Loucy (cell line): ENCODE measurements at regions not wholly inside any gene's neighbourhood (a gene's known extent, or its start where the extent isn't known, plus 50 kb on each side); places are given as distances from the start of the nearest gene placed in this dataset.

Experiments
- H2AFZ ChIP-seq: fragments of 200-600 bp; sonication (generic); 2 replicates; pipeline ENCODE4 v1.6.0; 2016; ENCODE audit warnings: antibody characterized with exemption, mild to moderate bottlenecking, low read length, moderate library complexity
- H3F3A ChIP-seq: fragments of 200-600 bp; 2 replicates; pipeline ENCODE4 v1.6.0; 2016; ENCODE audit warnings: antibody characterized with exemption, low read depth, mild to moderate bottlenecking
- H3K27me3 ChIP-seq: fragments of 200-600 bp; sonication (generic); 2 replicates; pipeline ENCODE4 v1.6.1; 2014; ENCODE audit warnings: low read length, mild to moderate bottlenecking; ENCODE audit not compliant: insufficient read depth, poor library complexity, severe bottlenecking
- H3K36me3 ChIP-seq: fragments of 200-600 bp; sonication (generic); 2 replicates; pipeline ENCODE4 v1.6.1; 2016; ENCODE audit warnings: low read length; ENCODE audit not compliant: insufficient read depth
- H3K4me1 ChIP-seq: fragments of 200-600 bp; sonication (generic); 2 replicates; pipeline ENCODE4 v1.5.1; 2014; ENCODE audit warnings: low read length, mild to moderate bottlenecking; ENCODE audit not compliant: insufficient read depth, poor library complexity, severe bottlenecking
- H3K4me2 ChIP-seq: fragments of 200-600 bp; sonication (generic); 2 replicates; pipeline ENCODE4 v1.6.0; 2014; ENCODE audit warnings: antibody characterized with exemption, low read length, low read depth, mild to moderate bottlenecking; ENCODE audit not compliant: poor library complexity, severe bottlenecking
- H3K4me3 ChIP-seq: fragments of 200-600 bp; sonication (generic); 2 replicates; pipeline ENCODE4 v1.5.1; 2014; ENCODE audit warnings: low read length, mild to moderate bottlenecking, mixed read lengths; ENCODE audit not compliant: poor library complexity, severe bottlenecking
- H3K79me2 ChIP-seq: fragments of 200-600 bp; sonication (generic); 2 replicates; pipeline ENCODE4 v1.6.1; 2014; ENCODE audit warnings: low read length; ENCODE audit not compliant: insufficient read depth
- H3K9ac ChIP-seq: fragments of 200-600 bp; sonication (generic); 2 replicates; pipeline ENCODE4 v1.6.0; 2014; ENCODE audit warnings: mild to moderate bottlenecking, low read depth, low read length, moderate library complexity; ENCODE audit not compliant: poor library complexity, severe bottlenecking
- H3K9me2 ChIP-seq: fragments of 200-600 bp; sonication (generic); replicated peaks from 2 replicates; pipeline ENCODE4 v1.6.1; 2016; ENCODE audit warnings: low read depth, low read length, mixed read lengths
- H3K9me3 ChIP-seq: fragments of 200-600 bp; sonication (generic); 2 replicates; pipeline ENCODE4 v1.6.1; 2014; ENCODE audit warnings: mild to moderate bottlenecking, antibody characterized with exemption, low read length, low read depth; ENCODE audit not compliant: insufficient read depth
- H4K20me1 ChIP-seq: fragments of 200-600 bp; sonication (generic); 2 replicates; pipeline ENCODE4 v1.6.0; 2014; ENCODE audit warnings: antibody characterized with exemption, low read length, mild to moderate bottlenecking; ENCODE audit not compliant: insufficient read depth, poor library complexity, severe bottlenecking
- EZH2phosphoT487 ChIP-seq: fragments of 200-600 bp; IDR thresholded peaks from 2 replicates; pipeline ENCODE4 v1.6.1; 2018; ENCODE audit warnings: antibody characterized with exemption, mild to moderate bottlenecking, moderate library complexity, borderline replicate concordance
- TF ChIP-seq, protein P1 (sequence below): fragments of 200-600 bp; sonication (generic); conservative IDR thresholded peaks from 2 replicates; pipeline ENCODE4 v1.5.1; 2014; ENCODE audit warnings: mild to moderate bottlenecking, antibody characterized with exemption, low read length

DNA sequence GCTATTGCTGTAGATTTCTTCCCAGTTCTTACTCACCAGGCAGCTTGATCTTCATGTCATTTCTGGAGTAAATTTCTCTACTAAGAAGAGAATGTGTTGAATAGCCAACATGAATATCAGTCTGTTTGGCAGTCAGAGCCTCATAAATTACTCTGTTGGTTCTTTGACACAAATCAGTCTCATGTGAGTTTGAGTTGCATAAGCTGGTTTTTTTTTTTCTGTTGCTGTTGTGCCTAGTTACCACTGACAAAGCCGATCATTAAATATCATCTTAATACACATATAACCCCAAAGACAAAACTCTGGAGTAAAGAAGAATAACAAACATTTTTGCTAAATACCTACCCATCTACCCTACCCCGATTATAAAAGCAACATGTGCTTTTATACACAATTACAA lies 240.5 kb upstream of the KCNJ16 start:
- Histone ChIP-seq H3K9me2 (no peaks in the 10 kb centered on the region), H3K9ac (no peak overlapping the region), H3K9me3 (no peaks in the 10 kb centered on the region), H3K27me3 (no peaks in the 10 kb centered on the region), H3K36me3 (no peaks in the 10 kb centered on the region), H3F3A (no peaks in the 10 kb centered on the region), H3K79me2 (no peaks in the 10 kb centered on the region), H4K20me1 (no peaks in the 10 kb centered on the region), H3K4me1 (no peaks in the 10 kb centered on the region), H3K4me2 (no peak overlapping the region), H2AFZ (no peak overlapping the region), H3K4me3 (no peak overlapping the region)
- TF ChIP-seq, protein P1, sequence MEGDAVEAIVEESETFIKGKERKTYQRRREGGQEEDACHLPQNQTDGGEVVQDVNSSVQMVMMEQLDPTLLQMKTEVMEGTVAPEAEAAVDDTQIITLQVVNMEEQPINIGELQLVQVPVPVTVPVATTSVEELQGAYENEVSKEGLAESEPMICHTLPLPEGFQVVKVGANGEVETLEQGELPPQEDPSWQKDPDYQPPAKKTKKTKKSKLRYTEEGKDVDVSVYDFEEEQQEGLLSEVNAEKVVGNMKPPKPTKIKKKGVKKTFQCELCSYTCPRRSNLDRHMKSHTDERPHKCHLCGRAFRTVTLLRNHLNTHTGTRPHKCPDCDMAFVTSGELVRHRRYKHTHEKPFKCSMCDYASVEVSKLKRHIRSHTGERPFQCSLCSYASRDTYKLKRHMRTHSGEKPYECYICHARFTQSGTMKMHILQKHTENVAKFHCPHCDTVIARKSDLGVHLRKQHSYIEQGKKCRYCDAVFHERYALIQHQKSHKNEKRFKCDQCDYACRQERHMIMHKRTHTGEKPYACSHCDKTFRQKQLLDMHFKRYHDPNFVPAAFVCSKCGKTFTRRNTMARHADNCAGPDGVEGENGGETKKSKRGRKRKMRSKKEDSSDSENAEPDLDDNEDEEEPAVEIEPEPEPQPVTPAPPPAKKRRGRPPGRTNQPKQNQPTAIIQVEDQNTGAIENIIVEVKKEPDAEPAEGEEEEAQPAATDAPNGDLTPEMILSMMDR, result no peak

DNA sequence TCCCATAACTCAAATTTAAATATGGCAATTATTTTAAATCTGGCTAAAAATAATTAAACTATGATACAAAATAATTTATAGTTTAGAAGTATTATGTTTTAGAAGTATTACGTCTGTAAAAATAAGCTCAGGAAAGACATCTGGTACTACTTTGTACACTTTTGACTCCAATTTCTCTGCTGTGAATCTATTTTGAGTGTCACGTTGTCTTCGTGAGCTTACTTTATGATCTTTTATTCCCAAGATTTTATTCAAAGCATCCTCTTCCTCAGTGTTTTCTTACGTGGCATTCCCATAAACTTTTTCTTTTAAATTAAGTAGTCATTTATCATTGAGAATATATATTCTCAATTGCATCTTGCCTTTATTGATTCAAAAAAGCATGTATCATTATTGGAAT lies 223.3 kb upstream of the KCNJ16 start:
- H4K20me1 ChIP-seq, result no peaks in the 10 kb centered on the region
- TF ChIP-seq, protein P1, result no peak
- no peak for TF ChIP-seq EZH2phosphoT487
- no peaks in the 10 kb centered on the region for H3F3A ChIP-seq
- no peaks in the 10 kb centered on the region for H3K79me2 ChIP-seq
- H3K9me3 ChIP-seq, result no peaks in the 10 kb centered on the region
- H3K9ac ChIP-seq, result no peak overlapping the region
- no peak overlapping the region for H2AFZ ChIP-seq
- H3K4me3 ChIP-seq, result no peak overlapping the region
- no peaks in the 10 kb centered on the region for H3K9me2 ChIP-seq
- no peaks in the 10 kb centered on the region for H3K36me3 ChIP-seq
- H3K4me2 ChIP-seq, result no peak overlapping the region
- H3K27me3 ChIP-seq, result no peaks in the 10 kb centered on the region
- no peaks in the 10 kb centered on the region for H3K4me1 ChIP-seq

DNA sequence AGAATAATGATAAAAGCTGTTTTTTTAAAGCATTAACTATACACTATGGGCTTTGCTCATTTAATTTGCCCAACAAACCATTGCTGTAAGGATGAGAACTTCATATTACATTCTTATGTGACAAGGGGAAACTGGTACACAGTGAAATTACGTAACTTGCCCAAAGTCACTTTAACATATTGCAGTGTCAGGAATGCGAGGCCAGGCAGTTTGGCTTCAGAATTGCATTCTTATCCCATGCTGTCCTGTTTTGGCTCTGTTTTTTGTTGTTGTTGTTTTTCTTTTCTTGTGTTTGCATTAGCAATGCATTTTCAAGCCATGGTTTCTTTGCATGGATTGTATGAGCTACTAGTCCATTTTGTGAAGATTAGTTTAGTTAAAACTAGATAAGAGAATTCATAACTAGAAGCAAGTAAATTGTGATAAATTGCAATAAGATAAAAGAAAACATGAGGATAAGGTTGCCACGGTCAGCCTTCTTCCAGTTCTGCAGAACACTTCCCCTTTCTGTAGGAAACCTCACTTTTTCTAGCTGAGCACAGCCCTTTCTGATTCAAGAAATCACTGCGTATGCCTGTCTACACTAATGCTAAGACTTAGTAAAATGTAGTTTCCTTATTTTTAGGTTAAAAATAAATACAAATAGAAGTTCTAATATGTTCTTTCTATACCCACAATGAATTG lies 221.3 kb upstream of the KCNJ16 start:
- Histone ChIP-seq H4K20me1 (no peaks in the 10 kb centered on the region), H3K4me1 (no peaks in the 10 kb centered on the region), H3K4me3 (no peak overlapping the region), H3K9ac (no peak overlapping the region), H3K9me2 (no peaks in the 10 kb centered on the region), H3K36me3 (no peaks in the 10 kb centered on the region), H2AFZ (no peak overlapping the region), H3K79me2 (no peaks in the 10 kb centered on the region), H3F3A (no peaks in the 10 kb centered on the region), H3K4me2 (no peak overlapping the region), H3K9me3 (no peaks in the 10 kb centered on the region), H3K27me3 (no peaks in the 10 kb centered on the region)
- TF ChIP-seq, protein P1, result no peak
